ENCODE measurements at regions not wholly inside any gene's neighbourhood (a gene's known extent, or its start where the extent isn't known, plus 50 kb on each side); places are given as distances from the start of the nearest gene placed in this dataset.
"Not testable (repeated sequence)": the region's sequence is repeated elsewhere in the genome, so short reads cannot be mapped to it uniquely, and the experiment has no call there.

GRCh38 chr14:43308421-43309110, 1198.5 kb downstream of the FSCB start:
- no peak for DNase-seq (ENCODE audit: low spot score)

GRCh38 chr14:43307836-43308235, 1199.2 kb downstream of the FSCB start:
- DNase-seq (ENCODE audit: low spot score): no peak

DNA sequence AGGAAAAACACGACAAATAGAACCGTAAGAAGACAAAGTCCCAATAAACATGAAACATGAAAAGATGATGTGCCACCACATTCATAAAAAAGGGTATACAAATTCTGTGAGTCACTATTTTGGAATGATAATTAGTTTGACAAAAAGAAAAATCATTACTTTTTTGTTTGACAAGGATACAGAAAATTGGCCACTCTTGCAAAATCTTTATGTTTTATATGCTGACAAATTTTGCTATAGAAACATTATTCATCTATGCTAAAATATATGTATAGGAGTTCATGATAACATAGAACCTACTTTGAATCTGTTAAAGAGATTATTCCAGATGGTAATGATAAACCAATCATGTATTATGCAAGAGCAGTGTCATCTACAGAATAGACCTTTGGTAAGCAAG, 1201.0 kb downstream of the FSCB start:
- no peak for DNase-seq (ENCODE audit: low spot score)

GRCh38 chr14:43297794-43298193, 1209.3 kb downstream of the FSCB start:
- DNase-seq (ENCODE audit: low spot score): no peak

GRCh38 chr14:43296061-43296460, 1211.0 kb downstream of the FSCB start:
- not testable (repeated sequence) for DNase-seq (ENCODE audit: low spot score)

GRCh38 chr14:43285575-43285974, 1221.5 kb downstream of the FSCB start:
- no peak for DNase-seq (ENCODE audit: low spot score)

DNA sequence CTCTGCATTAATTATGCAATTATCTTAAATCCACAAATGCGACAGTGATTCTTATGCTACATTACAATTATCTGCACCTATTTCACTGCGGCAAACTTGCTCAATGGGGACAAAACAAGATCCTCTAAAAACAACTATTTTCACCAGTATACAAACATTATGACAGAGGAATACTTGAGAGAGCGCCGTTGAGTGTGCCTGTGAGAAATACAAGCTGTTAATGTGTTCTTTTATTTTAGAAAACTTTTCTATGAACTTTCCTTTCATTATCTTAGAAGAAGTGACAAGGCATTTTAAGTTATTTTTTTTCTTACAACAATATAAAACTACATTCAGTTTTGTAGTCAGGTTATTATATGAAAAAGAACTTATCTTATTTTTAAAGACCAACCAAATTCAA, 1247.0 kb downstream of the FSCB start:
- DNase-seq (ENCODE audit: low spot score): no peak

DNA sequence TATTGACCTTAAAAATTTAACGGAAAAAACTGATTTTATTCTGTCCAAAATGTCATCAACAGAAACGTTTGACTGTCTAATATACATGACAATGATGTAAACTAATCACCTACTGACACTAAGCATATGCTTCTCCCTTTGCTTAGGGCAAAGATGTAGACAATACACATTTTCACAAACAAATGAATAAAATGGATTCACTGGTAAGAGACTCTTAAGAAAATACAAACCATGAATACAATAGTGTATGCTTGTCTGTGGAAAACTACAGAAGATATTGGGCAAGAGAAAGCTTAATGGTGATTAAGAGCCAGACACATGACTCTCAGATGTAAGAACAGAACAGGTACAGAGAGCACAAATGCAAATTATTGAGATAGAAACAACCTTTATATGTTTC, 1248.7 kb downstream of the FSCB start:
- no peak for DNase-seq (ENCODE audit: low spot score)

DNA sequence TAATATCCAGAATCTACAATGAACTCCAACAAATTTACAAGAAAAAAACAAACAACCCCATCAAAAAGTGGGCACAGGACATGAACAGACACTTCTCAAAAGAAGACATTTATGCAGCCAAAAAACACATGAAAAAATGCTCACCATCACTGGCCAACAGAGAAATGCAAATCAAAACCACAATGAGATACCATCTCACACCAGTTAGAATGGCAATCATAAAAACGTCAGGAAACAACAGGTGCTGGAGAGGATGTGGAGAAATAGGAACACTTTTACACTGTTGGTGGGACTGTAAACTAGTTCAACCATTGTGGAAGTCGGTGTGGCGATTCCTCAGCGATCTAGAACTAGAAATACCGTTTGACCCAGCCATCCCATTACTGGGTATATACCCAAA, 1250.1 kb downstream of the FSCB start:
- DNase-seq (ENCODE audit: low spot score): not testable (repeated sequence)

- no peak for DNase-seq (ENCODE audit: low spot score)
These were observed 1254.2 kb downstream of the FSCB start for GRCh38 chr14:43252866-43253265.

- DNase-seq (ENCODE audit: low spot score): no peak
These were observed 1257.5 kb downstream of the FSCB start for GRCh38 chr14:43249591-43249990.

DNA sequence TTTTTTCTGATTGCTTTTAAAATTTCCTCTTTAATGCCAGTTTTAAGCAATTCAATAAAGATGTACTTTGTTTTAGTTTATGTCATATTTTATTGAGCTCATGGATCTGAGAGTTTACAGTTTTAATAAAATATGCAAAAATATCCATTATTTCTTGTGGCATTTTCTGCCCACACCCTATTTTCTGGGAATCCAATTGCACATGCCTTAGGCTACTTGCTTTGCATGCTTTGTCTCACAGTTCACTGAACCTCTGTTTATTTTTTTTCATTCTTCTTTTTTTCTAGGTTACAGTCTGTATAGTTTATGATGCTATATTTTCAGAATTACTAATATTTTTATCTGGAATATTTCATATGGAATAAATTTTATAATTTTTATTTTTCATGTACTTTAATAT, 1258.0 kb downstream of the FSCB start:
- no peak for DNase-seq (ENCODE audit: low spot score)

DNA sequence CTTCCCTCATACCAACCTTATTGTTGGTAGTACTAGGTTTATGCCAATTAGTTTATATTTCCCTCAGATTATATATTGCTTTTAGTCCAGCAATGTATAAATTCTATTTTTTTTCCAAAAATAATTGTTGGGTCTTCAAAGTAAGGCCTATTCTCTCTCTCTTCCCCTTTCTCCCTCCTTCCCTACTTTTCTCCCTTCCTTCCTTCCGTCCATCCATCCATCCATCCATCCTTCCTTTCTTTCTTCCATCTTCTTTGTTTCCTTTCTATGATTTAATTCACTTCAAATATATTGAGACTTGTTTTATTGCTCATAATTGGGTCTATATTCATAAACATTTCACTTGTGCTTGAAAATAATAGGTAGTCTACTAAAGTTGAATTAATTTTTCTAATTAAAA, 1259.2 kb downstream of the FSCB start:
- DNase-seq (ENCODE audit: low spot score): no peak

- no peak for DNase-seq (ENCODE audit: low spot score)
These were observed 1262.9 kb downstream of the FSCB start for GRCh38 chr14:43244142-43244625.

DNA sequence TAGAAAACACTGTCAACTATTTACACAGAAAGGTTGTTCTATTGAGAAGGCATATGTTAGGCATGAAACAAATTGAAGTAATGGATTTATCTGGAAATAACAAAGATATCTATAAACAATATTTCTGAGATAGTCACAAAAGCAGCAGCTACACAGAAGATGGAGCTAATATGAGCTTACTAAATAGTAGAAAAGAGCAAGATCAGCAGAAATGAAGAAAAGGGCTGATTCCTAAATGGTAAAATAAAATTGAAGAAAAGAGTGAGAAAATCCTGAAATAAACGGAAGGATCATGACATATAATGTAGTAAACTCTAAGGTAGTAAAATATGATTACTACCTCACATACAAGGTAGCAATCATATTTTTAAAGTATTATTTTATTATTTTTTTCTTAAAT, 1263.9 kb downstream of the FSCB start:
- no peak for DNase-seq (ENCODE audit: low spot score)

DNA sequence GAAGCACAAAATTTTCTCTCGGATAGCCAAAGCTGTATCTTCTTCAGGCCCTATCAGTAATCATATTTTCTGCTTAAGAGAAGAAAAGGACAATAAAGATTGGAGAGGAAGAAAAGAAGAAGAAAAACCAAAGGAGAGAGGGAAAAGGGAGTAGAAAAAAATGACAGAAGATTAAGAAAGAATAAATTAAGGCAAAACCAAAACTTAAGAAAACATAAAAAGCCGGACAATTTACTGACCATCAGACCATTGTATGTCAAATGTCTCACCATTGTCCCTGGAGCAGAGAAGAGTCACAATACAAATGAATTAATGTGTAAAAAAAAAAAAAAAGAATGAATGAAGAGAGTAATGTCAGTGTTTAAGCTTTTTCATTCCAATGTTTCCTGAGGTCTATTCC, 1274.8 kb downstream of the FSCB start:
- no peak for DNase-seq (ENCODE audit: low spot score)

DNA sequence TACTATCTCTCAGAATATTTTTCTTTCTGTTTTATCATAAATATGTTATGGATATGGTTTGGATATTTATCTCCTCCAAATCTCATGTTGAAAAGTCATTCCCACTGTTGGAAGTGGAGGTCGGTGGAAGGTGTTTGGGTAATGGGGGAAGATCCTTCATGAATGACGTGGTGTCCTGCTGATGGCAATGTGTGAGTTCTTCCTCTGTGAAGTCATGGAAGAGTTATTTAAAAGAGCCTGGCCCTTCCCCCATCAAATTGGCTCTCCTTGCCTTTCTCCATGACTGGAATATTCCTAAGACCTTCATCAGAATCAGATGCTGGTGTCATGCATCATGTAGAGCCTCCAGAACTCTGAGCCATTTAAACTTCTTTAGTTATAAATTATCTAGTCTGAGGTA, 1291.6 kb downstream of the FSCB start:
- no peak for DNase-seq (ENCODE audit: low spot score)

GRCh38 chr14:43207189-43207588, 1299.9 kb downstream of the FSCB start:
- no peak for DNase-seq (ENCODE audit: low spot score)

GRCh38 chr14:43204816-43205215, 1302.3 kb downstream of the FSCB start:
- DNase-seq (ENCODE audit: low spot score): no peak

GRCh38 chr14:43200519-43200918, 1306.6 kb downstream of the FSCB start:
- DNase-seq (ENCODE audit: low spot score): no peak

GRCh38 chr14:43198465-43198864, 1308.6 kb downstream of the FSCB start:
- DNase-seq (ENCODE audit: low spot score): no peak

DNA sequence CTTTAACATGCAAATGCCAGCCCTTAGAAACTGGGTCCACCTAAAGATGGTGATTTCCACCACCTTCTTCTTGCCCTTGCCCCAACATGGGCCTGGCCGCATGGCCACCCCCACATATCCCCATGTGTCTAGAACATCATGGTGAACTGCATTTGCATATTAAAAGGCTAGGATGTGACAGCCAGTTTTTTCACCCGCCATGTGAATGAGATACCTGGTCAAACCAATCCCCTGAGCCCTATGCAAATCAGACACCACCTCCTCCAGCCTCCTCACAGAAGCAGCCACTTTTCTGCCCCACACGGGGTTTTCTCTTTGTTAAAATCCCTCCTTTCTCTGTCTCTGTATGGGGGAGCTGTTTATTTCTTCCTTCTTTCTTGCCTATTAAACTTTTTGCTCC, 1322.5 kb downstream of the FSCB start:
- DNase-seq (ENCODE audit: low spot score): no peak

GRCh38 chr14:43183916-43184315, 1323.2 kb downstream of the FSCB start:
- no peak for DNase-seq (ENCODE audit: low spot score)

DNA sequence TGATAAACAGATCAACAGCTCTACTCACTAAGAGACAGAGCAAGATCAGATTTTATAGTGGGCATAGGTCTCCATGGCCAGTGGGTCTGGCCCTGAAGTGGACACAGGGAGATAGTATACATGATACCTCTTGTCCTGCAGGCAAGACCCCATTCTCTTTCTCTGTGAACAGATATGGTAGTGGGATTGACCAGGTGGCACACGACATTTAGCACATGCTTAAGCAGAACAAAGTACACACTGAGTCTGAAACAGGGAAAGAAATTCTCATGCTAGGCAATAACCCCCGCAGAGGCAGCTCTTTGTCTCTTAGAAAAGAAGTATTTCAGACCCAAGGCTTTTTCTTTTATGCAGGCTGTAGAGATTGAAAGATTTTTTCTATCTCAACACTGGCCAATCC, 1331.2 kb downstream of the FSCB start:
- no peak for DNase-seq (ENCODE audit: low spot score)
